Colonic mucosa (tissue), 4 donors: ENCODE measurements at regions not wholly inside any gene's neighbourhood (a gene's known extent, or its start where the extent isn't known, plus 50 kb on each side); places are given as distances from the start of the nearest gene placed in this dataset.
"Not testable (repeated sequence)": the region's sequence is repeated elsewhere in the genome, so short reads cannot be mapped to it uniquely, and the experiment has no call there.

Experiments used
- DNase-seq: peaks from one replicate; pipeline ENCODE4 v3.0.0-alpha.2; 2020
- H3K27ac ChIP-seq: fragments of 200-600 bp; one replicate; pipeline ENCODE4 v1.8.0; 2021
- H3K27me3 ChIP-seq: fragments of 200-600 bp; one replicate; pipeline ENCODE4 v1.8.0; 2021
- H3K36me3 ChIP-seq: fragments of 200-600 bp; one replicate; pipeline ENCODE4 v1.8.0; 2021
- H3K4me1 ChIP-seq: fragments of 200-600 bp; one replicate; pipeline ENCODE4 v1.8.0; 2021; ENCODE audit warnings: mild to moderate bottlenecking
- H3K4me3 ChIP-seq: fragments of 200-600 bp; one replicate; pipeline ENCODE4 v1.8.0; 2021
- H3K9ac ChIP-seq, 2 donors: one replicate each; pipeline ENCODE4 v1.7.0; 2013; ENCODE audit warnings: control low read depth in 2 of 2, low read depth in 2 of 2, low read length in 2 of 2
- H3K9me3 ChIP-seq: fragments of 200-600 bp; one replicate; pipeline ENCODE4 v1.8.0; 2021
- CTCF ChIP-seq: fragments of 200-600 bp; IDR thresholded peaks from one replicate; pipeline ENCODE4 v1.8.0; 2022; ENCODE audit warnings: antibody characterized with exemption, mild to moderate bottlenecking
- intact Hi-C: fragments of 100-400 bp; cut with DNase I; formaldehyde crosslinking; loops from one replicate; pipeline ENCODE4 v1.14.1; 2022
- donor health status: healthy.
- donor health status: DM: no; HTN: no; CAD: no.
- donor health status: DM: no; HTN: no; CAD: no.

DNA sequence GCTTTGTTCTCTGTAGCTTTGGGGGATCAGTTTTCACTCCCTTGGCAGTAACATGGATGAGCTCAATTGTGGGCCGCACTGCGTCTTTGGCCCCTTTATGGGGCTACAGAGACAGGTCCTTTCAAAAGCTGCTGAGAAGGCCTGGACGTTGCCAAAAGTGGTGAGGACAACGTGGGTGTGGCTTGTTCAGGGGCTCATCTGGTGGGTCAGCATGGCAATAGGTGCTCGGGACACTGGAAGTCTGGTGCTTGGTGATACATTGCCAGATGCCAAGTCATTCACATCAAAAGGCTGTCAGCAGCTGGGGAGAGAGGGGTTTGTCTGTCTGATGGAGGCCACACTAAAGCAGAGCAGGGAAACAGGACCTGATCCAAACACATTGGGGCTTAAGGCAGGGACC is 149.8 kb upstream of the EOLA2 start:
- Histone ChIP-seq H3K27ac (no peak overlapping the region), H3K9ac (no peak overlapping the region), H3K36me3 (no peaks in the 10 kb centered on the region), H3K4me1 (no peaks in the 10 kb centered on the region), H3K27me3 (no peaks in the 10 kb centered on the region), H3K9me3 (no peaks in the 10 kb centered on the region), H3K4me3 (no peak overlapping the region)
- intact Hi-C loops: no loop called here
- TF ChIP-seq CTCF: no peak
- no peak for DNase-seq

- TF ChIP-seq CTCF: no peak
- H3K4me3 ChIP-seq: no peak overlapping the region
- H3K9ac ChIP-seq: no peak overlapping the region
- intact Hi-C loops: no loop called here
- no peaks in the 10 kb centered on the region for H3K27me3 ChIP-seq
- H3K27ac ChIP-seq: no peak overlapping the region
- H3K4me1 ChIP-seq: no peaks in the 10 kb centered on the region
- no peak for DNase-seq
- H3K9me3 ChIP-seq: no peaks in the 10 kb centered on the region
- H3K36me3 ChIP-seq: no peaks in the 10 kb centered on the region
Measured at GRCh38 chrX:150088766-150089518, 150.7 kb upstream of the EOLA2 start.

DNA sequence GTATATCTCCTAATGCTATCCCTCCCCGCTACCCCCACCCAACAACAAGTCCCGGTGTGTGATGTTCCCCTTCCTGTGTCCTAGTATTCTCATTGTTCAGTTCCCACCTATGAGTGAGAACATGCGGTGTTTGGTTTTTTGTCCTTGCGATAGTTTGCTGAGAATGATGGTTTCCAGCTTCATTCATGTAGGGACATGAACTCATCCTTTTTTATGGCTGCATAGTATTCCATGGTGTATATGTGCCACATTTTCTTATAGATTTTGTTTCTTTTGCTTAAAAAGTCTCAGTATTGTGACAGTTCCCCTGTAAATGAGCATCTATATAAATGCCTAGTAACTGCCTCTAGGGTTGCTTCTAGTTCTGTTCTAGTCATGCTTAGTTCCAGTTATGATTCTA is 153.0 kb upstream of the EOLA2 start:
- H3K4me3 ChIP-seq, H3K27me3 ChIP-seq, H3K36me3 ChIP-seq, H3K9ac ChIP-seq, H3K27ac ChIP-seq, DNase-seq, H3K9me3 ChIP-seq, intact Hi-C loops, H3K4me1 ChIP-seq: not testable (repeated sequence)

DNA sequence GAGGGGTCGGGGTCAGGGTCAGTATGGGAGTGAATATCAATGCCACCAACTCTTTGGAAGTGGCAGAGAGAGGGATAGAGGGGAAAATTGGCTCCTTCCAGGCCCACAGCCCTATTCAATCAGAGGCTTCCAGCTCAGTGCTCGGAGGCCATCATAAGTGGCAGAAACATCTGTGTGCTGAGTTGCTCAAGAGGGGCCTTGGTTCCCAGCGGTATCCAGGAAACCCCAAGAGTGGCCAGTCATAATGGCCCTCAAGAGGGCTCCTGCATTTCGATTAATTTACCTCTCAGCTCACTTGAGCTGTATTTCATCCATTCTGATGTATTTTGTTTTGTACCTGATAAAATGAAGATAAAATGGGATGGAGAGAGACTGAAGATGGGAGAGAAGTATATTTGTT is 154.3 kb upstream of the EOLA2 start:
- Histone ChIP-seq H3K4me1 (no peaks in the 10 kb centered on the region), H3K9me3 (no peaks in the 10 kb centered on the region), H3K36me3 (no peaks in the 10 kb centered on the region), H3K27me3 (no peaks in the 10 kb centered on the region), H3K4me3 (no peak overlapping the region), H3K27ac (no peak overlapping the region), H3K9ac (no peak overlapping the region)
- no peak for TF ChIP-seq CTCF
- no peak for DNase-seq
- intact Hi-C loops: no loop called here

DNA sequence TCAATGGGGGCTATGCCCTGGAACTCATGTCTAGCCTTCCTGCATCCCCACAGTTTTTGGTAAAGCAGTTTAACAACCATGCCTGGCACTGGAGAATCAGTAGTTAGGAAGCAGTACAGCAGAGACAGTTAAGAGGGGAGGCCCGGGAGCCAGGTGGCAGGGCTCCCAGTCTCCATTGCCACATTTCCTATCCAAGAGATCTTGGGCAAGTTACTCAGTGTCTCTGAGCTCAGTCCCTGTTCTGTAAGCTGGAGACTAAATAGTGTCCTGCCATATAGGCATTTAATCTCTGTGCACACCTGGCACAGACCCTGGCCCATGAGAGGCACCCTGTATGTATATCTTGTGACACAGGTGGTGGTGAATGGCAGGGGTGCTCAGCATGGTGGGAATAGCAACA is 156.1 kb upstream of the EOLA2 start:
- no peaks in the 10 kb centered on the region for H3K36me3 ChIP-seq
- H3K9me3 ChIP-seq: no peaks in the 10 kb centered on the region
- no peak overlapping the region for H3K9ac ChIP-seq
- DNase-seq: no peak
- H3K27ac ChIP-seq: no peak overlapping the region
- no peaks in the 10 kb centered on the region for H3K27me3 ChIP-seq
- no peaks in the 10 kb centered on the region for H3K4me1 ChIP-seq
- no peak for TF ChIP-seq CTCF
- intact Hi-C loops: no loop called here
- H3K4me3 ChIP-seq: no peak overlapping the region

DNA sequence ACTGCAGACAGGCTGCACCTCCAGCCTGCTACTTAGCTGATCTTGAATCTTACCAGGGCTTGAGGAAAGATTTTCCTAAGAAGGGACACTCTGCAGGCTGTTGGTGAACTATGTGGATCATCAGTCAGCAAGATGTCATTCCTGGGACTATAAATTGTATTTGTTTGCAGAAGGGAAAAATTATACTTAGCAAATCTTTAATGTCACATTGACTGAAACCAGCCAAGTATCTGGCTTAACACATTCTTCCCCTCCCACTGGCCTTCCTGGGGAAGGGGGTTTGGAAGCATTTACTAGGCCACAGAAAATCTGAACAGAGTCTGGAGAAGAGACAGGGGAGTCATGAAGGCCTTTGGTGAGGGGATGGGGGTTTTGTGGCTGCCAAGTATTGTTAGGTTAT is 156.7 kb upstream of the EOLA2 start:
- no peaks in the 10 kb centered on the region for H3K4me1 ChIP-seq
- no peak overlapping the region for H3K27ac ChIP-seq
- H3K9me3 ChIP-seq: no peaks in the 10 kb centered on the region
- no peak for DNase-seq
- intact Hi-C loops: no loop called here
- H3K9ac ChIP-seq: no peak overlapping the region
- H3K27me3 ChIP-seq: no peaks in the 10 kb centered on the region
- TF ChIP-seq CTCF: no peak
- no peaks in the 10 kb centered on the region for H3K36me3 ChIP-seq
- no peak overlapping the region for H3K4me3 ChIP-seq
